Ishikawa (cell line): ENCODE measurements at regions not wholly inside any gene's neighbourhood (a gene's known extent, or its start where the extent isn't known, plus 50 kb on each side); places are given as distances from the start of the nearest gene placed in this dataset.

Experiments
- CEBPB ChIP-seq: IDR thresholded peaks from 2 replicates; pipeline ENCODE4 v1.6.1; 2012
- CREB1 ChIP-seq: IDR thresholded peaks from 2 replicates; pipeline ENCODE4 v1.6.1; 2012; ENCODE audit warnings: low read depth
- EGR1 ChIP-seq: IDR thresholded peaks from 2 replicates; pipeline ENCODE4 v1.6.1; 2012
- EP300 ChIP-seq: IDR thresholded peaks from 2 replicates; pipeline ENCODE4 v1.6.1; 2012; ENCODE audit warnings: borderline replicate concordance
- FOXM1 ChIP-seq: IDR thresholded peaks from 2 replicates; pipeline ENCODE4 v1.6.1; 2012; ENCODE audit warnings: low read depth, borderline replicate concordance
- NFIC ChIP-seq: IDR thresholded peaks from 2 replicates; pipeline ENCODE4 v1.6.1; 2012
- RAD21 ChIP-seq: IDR thresholded peaks from 2 replicates; pipeline ENCODE4 v1.6.1; 2012; ENCODE audit warnings: low read depth
- REST ChIP-seq: IDR thresholded peaks from 2 replicates; pipeline ENCODE4 v1.6.1; 2012; ENCODE audit warnings: low read depth, mild to moderate bottlenecking
- TAF1 ChIP-seq: IDR thresholded peaks from 2 replicates; pipeline ENCODE4 v1.6.1; 2012; ENCODE audit warnings: low read depth, mild to moderate bottlenecking
- TCF12 ChIP-seq: IDR thresholded peaks from 2 replicates; pipeline ENCODE4 v1.6.1; 2012; ENCODE audit warnings: low read depth
- TEAD4 ChIP-seq: IDR thresholded peaks from 2 replicates; pipeline ENCODE4 v1.6.1; 2012
- YY1 ChIP-seq: IDR thresholded peaks from 2 replicates; pipeline ENCODE4 v1.6.1; 2012; ENCODE audit warnings: low read depth
- ZBTB7A ChIP-seq: IDR thresholded peaks from 2 replicates; pipeline ENCODE4 v1.6.1; 2012; ENCODE audit warnings: low read depth
- TF ChIP-seq, protein P1 (sequence below): IDR thresholded peaks from 2 replicates; pipeline ENCODE4 v1.6.1; 2012
- TF ChIP-seq, protein P2 (sequence below): IDR thresholded peaks from 2 replicates; pipeline ENCODE4 v1.6.1; 2012

GRCh38 chr2:11993749-11994148 lies 247.3 kb downstream of the LPIN1 start:
- no peak for TF ChIP-seq RAD21
- no peak for TF ChIP-seq CREB1
- no peak for TF ChIP-seq TAF1

- TF ChIP-seq CEBPB = no peak
- no peak for TF ChIP-seq ZBTB7A
- no peak for TF ChIP-seq TEAD4
- TF ChIP-seq CREB1 = no peak
- TF ChIP-seq, protein P1, sequence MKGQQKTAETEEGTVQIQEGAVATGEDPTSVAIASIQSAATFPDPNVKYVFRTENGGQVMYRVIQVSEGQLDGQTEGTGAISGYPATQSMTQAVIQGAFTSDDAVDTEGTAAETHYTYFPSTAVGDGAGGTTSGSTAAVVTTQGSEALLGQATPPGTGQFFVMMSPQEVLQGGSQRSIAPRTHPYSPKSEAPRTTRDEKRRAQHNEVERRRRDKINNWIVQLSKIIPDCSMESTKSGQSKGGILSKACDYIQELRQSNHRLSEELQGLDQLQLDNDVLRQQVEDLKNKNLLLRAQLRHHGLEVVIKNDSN = no peak
- TF ChIP-seq YY1 = no peak
- TF ChIP-seq RAD21 = no peak
- TF ChIP-seq TAF1 = no peak
- no peak for TF ChIP-seq EGR1
Observed at GRCh38 chr2:11995456-11995855, 249.0 kb downstream of the LPIN1 start.

- TF ChIP-seq TEAD4 (no peak), ZBTB7A (no peak), CREB1 (no peak), TAF1 (no peak), FOXM1 (no peak), NFIC (no peak), YY1 (no peak), REST (no peak), TCF12 (no peak)
- TF ChIP-seq, protein P1 = no peak
- TF ChIP-seq, protein P2, sequence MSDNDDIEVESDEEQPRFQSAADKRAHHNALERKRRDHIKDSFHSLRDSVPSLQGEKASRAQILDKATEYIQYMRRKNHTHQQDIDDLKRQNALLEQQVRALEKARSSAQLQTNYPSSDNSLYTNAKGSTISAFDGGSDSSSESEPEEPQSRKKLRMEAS = no peak
Observed at GRCh38 chr2:11996618-11997017, 250.2 kb downstream of the LPIN1 start.

- TF ChIP-seq, protein P2 = no peak
- TF ChIP-seq YY1 (no peak), EGR1 (no peak), TCF12 (no peak), ZBTB7A (no peak), NFIC (no peak), EP300 (no peak)
Observed at GRCh38 chr2:11997142-11997541, 250.7 kb downstream of the LPIN1 start.

- TF ChIP-seq NFIC (no peak), EGR1 (no peak), ZBTB7A (no peak)
- TF ChIP-seq, protein P1 = no peak
Observed at GRCh38 chr2:11998218-11998617, 251.8 kb downstream of the LPIN1 start.

DNA sequence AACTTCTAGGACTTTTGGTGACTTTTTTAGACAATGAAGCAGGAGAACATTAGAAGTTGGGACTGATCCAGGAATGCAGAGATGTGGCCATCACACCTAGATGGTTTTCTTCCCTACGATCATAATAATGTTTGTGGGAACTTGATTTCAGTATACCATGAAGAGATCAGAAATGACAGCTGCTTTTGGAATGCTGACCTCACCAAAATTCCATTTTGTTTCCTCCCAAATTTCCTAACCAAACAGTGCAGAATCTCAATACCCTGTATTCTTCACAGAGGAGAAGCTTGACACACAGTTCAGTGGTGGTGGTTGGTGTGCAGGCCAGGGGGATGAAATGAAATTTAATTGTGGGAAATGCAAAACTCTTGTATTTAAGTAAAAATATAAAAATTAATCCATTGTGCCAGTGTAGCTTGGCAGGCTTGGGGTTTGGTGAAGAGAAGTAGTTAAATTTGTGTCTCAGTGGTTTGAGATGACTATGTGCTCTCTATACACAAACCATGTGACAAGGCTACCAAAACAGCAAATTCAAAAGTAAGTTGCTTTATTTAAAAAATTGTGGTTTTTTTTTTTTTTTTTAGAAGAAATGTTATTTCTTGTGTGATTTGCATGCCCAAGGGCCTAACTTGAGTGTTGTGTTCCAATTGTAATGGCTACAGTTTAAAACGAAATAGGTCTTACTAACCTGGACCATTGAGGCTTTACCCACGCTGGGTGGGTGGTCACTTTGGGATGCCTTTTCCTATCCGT lies 252.4 kb downstream of the LPIN1 start:
- TF ChIP-seq TEAD4 = no peak
- no peak for TF ChIP-seq YY1
- no peak for TF ChIP-seq EGR1
- TF ChIP-seq TCF12 = no peak
- TF ChIP-seq, protein P2 = no peak
- TF ChIP-seq RAD21 = no peak
- no peak for TF ChIP-seq TAF1
- TF ChIP-seq, protein P1 = no peak
- TF ChIP-seq CREB1 = no peak
- no peak for TF ChIP-seq NFIC
- TF ChIP-seq CEBPB = no peak

DNA sequence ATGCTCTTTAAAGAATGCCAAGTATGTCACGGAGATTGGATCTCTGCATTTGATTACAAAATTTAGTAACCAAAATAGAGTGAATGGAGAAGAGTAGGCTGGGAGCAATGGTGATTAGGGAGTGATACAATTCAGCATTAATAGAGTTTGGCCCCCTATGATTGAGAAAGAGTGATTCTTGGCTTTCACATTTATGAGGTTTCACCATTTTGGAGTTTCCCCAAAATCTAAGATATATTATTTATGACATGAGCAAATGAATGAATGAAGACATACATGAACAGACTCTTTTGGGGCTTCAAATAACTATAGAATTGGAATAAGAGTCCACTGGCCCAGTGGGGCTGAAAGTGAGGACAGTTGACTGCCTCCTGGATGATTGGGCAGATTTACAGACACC lies 255.2 kb downstream of the LPIN1 start:
- TF ChIP-seq EP300 (no peak), REST (no peak), TCF12 (no peak), NFIC (no peak), ZBTB7A (no peak), YY1 (no peak), TEAD4 (no peak), TAF1 (no peak), FOXM1 (no peak), CREB1 (no peak), EGR1 (no peak), CEBPB (no peak)
- TF ChIP-seq, protein P2 = no peak
